HepG2 (cell line): ENCODE measurements at regions not wholly inside any gene's neighbourhood (a gene's known extent, or its start where the extent isn't known, plus 50 kb on each side); places are given as distances from the start of the nearest gene placed in this dataset.

Experiments
- ATAC-seq: fragments of 200-7000 bp; cut with Tn5 transposase; 3 replicates; pipeline ENCODE4 v1.9.1; 2020; ENCODE audit warnings: mild to moderate bottlenecking, moderate library complexity
- BruUV-seq: library from RNA; stranded (reverse); fragments of 400-500 nt; replicated peaks from 2 replicates; lab custom pipeline; 2021; lab: Mats Ljungman, UMichigan
- CTCF ChIA-PET: fragments of 300-600 bp; formaldehyde crosslinking; extraction: SDS; loops from one replicate; lab custom pipeline; 2021; ENCODE audit warnings: low total read pairs, inconsistent platforms, low intra/inter-chr PET ratio; lab: Yijun Ruan, JAX
- POLR2A ChIA-PET: fragments of 350-600 bp; sonication (Branson Sonifier 250); formaldehyde crosslinking; loops from one replicate; lab custom pipeline; 2020; ENCODE audit warnings: antibody characterized with exemption, inconsistent platforms; lab: Yijun Ruan, JAX
- DNase-seq: peaks from one replicate; pipeline ENCODE4 v3.0.0-alpha.2; 2015; ENCODE audit warnings: low spot score
- FAIRE-seq: peaks from 3 replicates; lab custom pipeline; 2011; peaks lifted over from hg19 to GRCh38; lab: Jason Lieb, UNC
- H2AFZ ChIP-seq: one replicate; pipeline ENCODE4 v1.6.1; 2011; ENCODE audit warnings: low read length, inconsistent platforms
- H3K27ac ChIP-seq: fragments of 300-600 bp; 3 replicates; pipeline ENCODE4 v1.8.0; 2011; ENCODE audit warnings: mixed run types, mild to moderate bottlenecking, mixed read lengths, low read length, inconsistent platforms; ENCODE audit not compliant: insufficient read depth; ENCODE audit errors: extremely low read length
- H3K27me3 ChIP-seq, 2 experiments: fragments of 200-600 bp in 1 of 2; 2 replicates in 1 of 2; 3 replicates in 1 of 2; pipeline versions ENCODE4 v1.6.0 to v1.8.0; 2011; ENCODE audit warnings: low read length in 2 of 2, mild to moderate bottlenecking in 2 of 2, moderate library complexity in 2 of 2, inconsistent platforms in 1 of 2; ENCODE audit not compliant: insufficient read depth in 2 of 2, control insufficient read depth in 1 of 2
- H3K36me3 ChIP-seq, 2 experiments: fragments of 200-600 bp in 1 of 2; replicated peaks in 1 of 2; 2 replicates in 1 of 2; 3 replicates in 1 of 2; pipeline versions ENCODE4 v1.5.1 to v1.8.0; 2011; ENCODE audit warnings: low read length in 2 of 2, inconsistent platforms in 1 of 2; ENCODE audit not compliant: insufficient read depth in 2 of 2, control insufficient read depth in 1 of 2
- H3K4me1 ChIP-seq: 2 replicates; pipeline ENCODE4 v1.5.1; 2012; ENCODE audit warnings: low read length, inconsistent platforms; ENCODE audit not compliant: insufficient read depth
- H3K4me2 ChIP-seq: 2 replicates; pipeline ENCODE4 v1.6.0; 2011; ENCODE audit warnings: low read depth, low read length, inconsistent platforms
- H3K4me3 ChIP-seq, 3 experiments: fragments of 200-600 bp in 1 of 3; sonication (generic), shearing (Covaris generic) in 1 of 3; replicated peaks in 1 of 3; 2 replicates each; pipeline ENCODE4 v1.5.1; 2011 to 2016; ENCODE audit warnings: low read length in 3 of 3, inconsistent platforms in 2 of 3, low read depth in 2 of 3, mild to moderate bottlenecking in 2 of 3, control low read depth in 1 of 3, mixed read lengths in 1 of 3; ENCODE audit not compliant: insufficient read depth in 1 of 3
- H3K79me2 ChIP-seq: one replicate; pipeline ENCODE4 v1.6.1; 2011; ENCODE audit warnings: low read length, inconsistent platforms; ENCODE audit not compliant: insufficient read depth
- H3K9ac ChIP-seq: 2 replicates; pipeline ENCODE4 v1.6.0; 2011; ENCODE audit warnings: mild to moderate bottlenecking, low read depth, low read length, inconsistent platforms; ENCODE audit not compliant: insufficient read depth
- H3K9me3 ChIP-seq: 2 replicates; pipeline ENCODE4 v1.5.1; 2012; ENCODE audit warnings: mild to moderate bottlenecking, low read length
- H4K20me1 ChIP-seq: 2 replicates; pipeline ENCODE4 v1.6.0; 2011; ENCODE audit warnings: inconsistent platforms, mild to moderate bottlenecking, low read length, moderate library complexity; ENCODE audit not compliant: insufficient read depth
- ASH2L ChIP-seq: fragments of 300-600, 200-600 bp; sonication (generic); IDR thresholded peaks from 2 replicates; pipeline ENCODE4 v1.7.0; 2017; ENCODE audit warnings: low read depth, mild to moderate bottlenecking, moderate library complexity, mixed read lengths, low read length; ENCODE audit not compliant: insufficient read length
- ATF7 ChIP-seq, 2 experiments: fragments of 450-650 bp in 1 of 2; sonication (generic) in 1 of 2; formaldehyde crosslinking in 1 of 2; IDR thresholded peaks; 2 replicates each; pipeline versions ENCODE4 v1.4.0 to v1.6.1; 2016 to 2020; ENCODE audit warnings: antibody characterized with exemption in 1 of 2, mild to moderate bottlenecking in 1 of 2, missing genetic modification reagents in 1 of 2
- MIXL1 ChIP-seq: IDR thresholded peaks from 2 replicates; pipeline ENCODE4 v1.6.1; 2016
- SETDB1 ChIP-seq: sonication (generic); formaldehyde crosslinking; IDR thresholded peaks from 2 replicates; pipeline ENCODE4 v1.5.1; 2020; ENCODE audit warnings: missing genetic modification reagents, mild to moderate bottlenecking, borderline replicate concordance
- TBP ChIP-seq: sonication (generic); formaldehyde crosslinking; IDR thresholded peaks from 2 replicates; pipeline ENCODE4 v1.5.0; 2020; ENCODE audit warnings: missing genetic modification reagents
- ZNF33B ChIP-seq: sonication (generic); formaldehyde crosslinking; IDR thresholded peaks from 2 replicates; pipeline ENCODE4 v1.5.1; 2020; ENCODE audit warnings: mild to moderate bottlenecking, missing genetic modification reagents
- whole genome bisulfite sequencing: methylation state at CpG from one replicate; pipeline ENCODE4 v1.1.6; 2017; ENCODE audit warnings: low lambda C conversion rate; 5-methylcytosine and 5-hydroxymethylcytosine counted together
- in situ Hi-C: cut with HindIII; loops from 2 replicates; pipeline ENCODE4 v1.10.0; 2017; ENCODE audit warnings: low pct_unique_long_range_greater_than_20kb; ENCODE audit not compliant: extremely low pct_ligation_motif_present
- intact Hi-C: fragments of 100-400 bp; cut with micrococcal nuclease; formaldehyde crosslinking; loops from one replicate; pipeline ENCODE4 v1.10.0; 2022; ENCODE audit not compliant: unreplicated experiment
- TF ChIP-seq, protein P1 (sequence below): sonication (generic); formaldehyde crosslinking; IDR thresholded peaks from 2 replicates; pipeline ENCODE4 v1.4.0; 2020; ENCODE audit warnings: missing genetic modification reagents
- TF ChIP-seq, protein P2 (sequence below): sonication (generic); formaldehyde crosslinking; conservative IDR thresholded peaks from 2 replicates; pipeline ENCODE4 v1.8.0; 2022; ENCODE audit warnings: missing genetic modification reagents
- TF ChIP-seq, protein P3 (sequence below): sonication (generic); formaldehyde crosslinking; IDR thresholded peaks from 2 replicates; pipeline ENCODE4 v1.5.0; 2020; ENCODE audit warnings: missing genetic modification reagents
- TF ChIP-seq, protein P4 (sequence below): sonication (generic); formaldehyde crosslinking; conservative IDR thresholded peaks from 2 replicates; pipeline ENCODE4 v1.8.1; 2023; ENCODE audit warnings: missing genetic modification reagents
- TF ChIP-seq, protein P5 (sequence below): sonication (generic); formaldehyde crosslinking; IDR thresholded peaks from 2 replicates; pipeline ENCODE4 v1.4.0; 2020; ENCODE audit warnings: missing genetic modification reagents

DNA sequence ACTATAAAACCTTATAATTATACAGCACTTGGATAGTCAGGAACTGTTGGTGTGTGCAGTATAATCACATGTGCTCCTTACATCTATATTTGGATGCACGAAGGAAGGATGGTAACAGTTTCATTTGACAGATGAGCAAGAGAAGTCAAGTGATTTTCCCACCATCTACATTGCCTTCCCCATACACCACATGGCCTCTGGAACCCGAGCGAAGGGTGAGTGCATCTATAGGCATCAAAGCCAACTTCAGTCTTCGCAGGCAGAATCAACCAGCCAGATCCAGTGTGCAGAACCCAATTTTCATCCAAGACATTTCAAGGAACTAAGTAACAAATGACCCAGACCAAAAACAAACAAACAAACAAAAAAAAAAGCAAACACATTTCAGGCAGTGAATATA, 85.1 kb upstream of the BLID start:
- peaks cover 19% of the 10 kb centered on the region for H3K4me1 ChIP-seq
- no peaks in the 10 kb centered on the region for H3K36me3 ChIP-seq
- BruUV-seq: no TSS peak
- no peak overlapping the region for H3K4me2 ChIP-seq
- H3K9ac ChIP-seq: no peak overlapping the region
- in situ Hi-C loops: no loop called here
- intact Hi-C loops: no loop called here
- FAIRE-seq (no peak), ATAC-seq (no peak), DNase-seq (no peak)
- no peak overlapping the region for H2AFZ ChIP-seq
- no peaks in the 10 kb centered on the region for H3K9me3 ChIP-seq
- H3K79me2 ChIP-seq: no peaks in the 10 kb centered on the region
- no peak overlapping the region for H3K27ac ChIP-seq
- no peaks in the 10 kb centered on the region for H4K20me1 ChIP-seq
- H3K4me3 ChIP-seq: no peak overlapping the region
- no peaks in the 10 kb centered on the region; a peak in 1 of 5 replicates for H3K27me3 ChIP-seq
- TF ChIP-seq ATF7 (IDR thresholded peaks at IDR 0.05): no peak
- TF ChIP-seq ATF7 (CRISPR knock-in tag; IDR thresholded peaks at IDR 0.05): no peak
- TF ChIP-seq, protein P1, sequence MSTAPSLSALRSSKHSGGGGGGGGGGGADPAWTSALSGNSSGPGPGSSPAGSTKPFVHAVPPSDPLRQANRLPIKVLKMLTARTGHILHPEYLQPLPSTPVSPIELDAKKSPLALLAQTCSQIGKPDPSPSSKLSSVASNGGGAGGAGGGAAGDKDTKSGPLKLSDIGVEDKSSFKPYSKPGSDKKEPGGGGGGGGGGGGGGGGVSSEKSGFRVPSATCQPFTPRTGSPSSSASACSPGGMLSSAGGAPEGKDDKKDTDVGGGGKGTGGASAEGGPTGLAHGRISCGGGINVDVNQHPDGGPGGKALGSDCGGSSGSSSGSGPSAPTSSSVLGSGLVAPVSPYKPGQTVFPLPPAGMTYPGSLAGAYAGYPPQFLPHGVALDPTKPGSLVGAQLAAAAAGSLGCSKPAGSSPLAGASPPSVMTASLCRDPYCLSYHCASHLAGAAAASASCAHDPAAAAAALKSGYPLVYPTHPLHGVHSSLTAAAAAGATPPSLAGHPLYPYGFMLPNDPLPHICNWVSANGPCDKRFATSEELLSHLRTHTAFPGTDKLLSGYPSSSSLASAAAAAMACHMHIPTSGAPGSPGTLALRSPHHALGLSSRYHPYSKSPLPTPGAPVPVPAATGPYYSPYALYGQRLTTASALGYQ (CRISPR knock-in tag): no peak
- WGBS: 78% methylated on average over 4 of the region's 4 CpGs
- ChIA-PET CTCF (interaction anchor here (2.8 kb wide), 1 partner anchor 545 kb away, joined by 45 read pairs; no protein-coding TSS in a partner anchor), POLR2A (no interaction called here)

DNA sequence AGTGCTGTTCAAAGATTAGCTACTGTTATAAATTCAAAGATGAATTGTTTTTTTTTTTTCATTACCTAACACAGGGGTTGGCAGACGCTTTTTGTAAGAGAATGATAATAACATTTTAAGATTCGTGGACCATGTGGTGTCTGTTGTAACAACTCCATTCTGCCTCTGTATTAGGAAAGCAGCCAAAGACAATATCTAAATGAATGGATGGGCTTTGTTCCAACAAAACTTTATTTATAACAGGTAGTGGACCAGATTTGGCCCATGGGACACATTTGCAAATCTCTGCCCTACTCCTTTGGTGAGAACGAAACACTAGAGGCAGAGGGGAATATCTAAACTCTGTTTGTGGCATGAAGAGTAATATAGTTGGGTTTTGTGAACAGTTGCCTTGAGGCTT, 83.6 kb upstream of the BLID start:
- H3K9ac ChIP-seq: no peak overlapping the region
- intact Hi-C loops: no loop called here
- CTCF ChIA-PET: no interaction called here
- H3K36me3 ChIP-seq: no peaks in the 10 kb centered on the region
- WGBS: 30% methylated on average over 3 of the region's 3 CpGs
- no peak overlapping the region for H3K27ac ChIP-seq
- no peaks in the 10 kb centered on the region for H3K79me2 ChIP-seq
- peaks cover 19% of the 10 kb centered on the region for H3K4me1 ChIP-seq
- ATAC-seq: no peak
- H3K27me3 ChIP-seq: no peaks in the 10 kb centered on the region
- FAIRE-seq: no peak
- in situ Hi-C loops: no loop called here
- no peaks in the 10 kb centered on the region for H4K20me1 ChIP-seq
- H3K9me3 ChIP-seq: no peaks in the 10 kb centered on the region
- POLR2A ChIA-PET: no interaction called here
- H3K4me2 ChIP-seq: no peak overlapping the region
- no TSS peak for BruUV-seq
- H3K4me3 ChIP-seq: no peak overlapping the region
- no peak overlapping the region for H2AFZ ChIP-seq
- DNase-seq: no peak
- TF ChIP-seq, protein P2, sequence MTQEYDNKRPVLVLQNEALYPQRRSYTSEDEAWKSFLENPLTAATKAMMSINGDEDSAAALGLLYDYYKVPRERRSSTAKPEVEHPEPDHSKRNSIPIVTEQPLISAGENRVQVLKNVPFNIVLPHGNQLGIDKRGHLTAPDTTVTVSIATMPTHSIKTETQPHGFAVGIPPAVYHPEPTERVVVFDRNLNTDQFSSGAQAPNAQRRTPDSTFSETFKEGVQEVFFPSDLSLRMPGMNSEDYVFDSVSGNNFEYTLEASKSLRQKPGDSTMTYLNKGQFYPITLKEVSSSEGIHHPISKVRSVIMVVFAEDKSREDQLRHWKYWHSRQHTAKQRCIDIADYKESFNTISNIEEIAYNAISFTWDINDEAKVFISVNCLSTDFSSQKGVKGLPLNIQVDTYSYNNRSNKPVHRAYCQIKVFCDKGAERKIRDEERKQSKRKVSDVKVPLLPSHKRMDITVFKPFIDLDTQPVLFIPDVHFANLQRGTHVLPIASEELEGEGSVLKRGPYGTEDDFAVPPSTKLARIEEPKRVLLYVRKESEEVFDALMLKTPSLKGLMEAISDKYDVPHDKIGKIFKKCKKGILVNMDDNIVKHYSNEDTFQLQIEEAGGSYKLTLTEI (CRISPR knock-in tag): no peak
- TF ChIP-seq, protein P3, sequence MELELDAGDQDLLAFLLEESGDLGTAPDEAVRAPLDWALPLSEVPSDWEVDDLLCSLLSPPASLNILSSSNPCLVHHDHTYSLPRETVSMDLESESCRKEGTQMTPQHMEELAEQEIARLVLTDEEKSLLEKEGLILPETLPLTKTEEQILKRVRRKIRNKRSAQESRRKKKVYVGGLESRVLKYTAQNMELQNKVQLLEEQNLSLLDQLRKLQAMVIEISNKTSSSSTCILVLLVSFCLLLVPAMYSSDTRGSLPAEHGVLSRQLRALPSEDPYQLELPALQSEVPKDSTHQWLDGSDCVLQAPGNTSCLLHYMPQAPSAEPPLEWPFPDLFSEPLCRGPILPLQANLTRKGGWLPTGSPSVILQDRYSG (CRISPR knock-in tag): no peak
- TF ChIP-seq, protein P4, sequence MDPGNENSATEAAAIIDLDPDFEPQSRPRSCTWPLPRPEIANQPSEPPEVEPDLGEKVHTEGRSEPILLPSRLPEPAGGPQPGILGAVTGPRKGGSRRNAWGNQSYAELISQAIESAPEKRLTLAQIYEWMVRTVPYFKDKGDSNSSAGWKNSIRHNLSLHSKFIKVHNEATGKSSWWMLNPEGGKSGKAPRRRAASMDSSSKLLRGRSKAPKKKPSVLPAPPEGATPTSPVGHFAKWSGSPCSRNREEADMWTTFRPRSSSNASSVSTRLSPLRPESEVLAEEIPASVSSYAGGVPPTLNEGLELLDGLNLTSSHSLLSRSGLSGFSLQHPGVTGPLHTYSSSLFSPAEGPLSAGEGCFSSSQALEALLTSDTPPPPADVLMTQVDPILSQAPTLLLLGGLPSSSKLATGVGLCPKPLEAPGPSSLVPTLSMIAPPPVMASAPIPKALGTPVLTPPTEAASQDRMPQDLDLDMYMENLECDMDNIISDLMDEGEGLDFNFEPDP (CRISPR knock-in tag): no peak
- TF ChIP-seq SETDB1 (no peak), TBP (no peak), ASH2L (no peak), MIXL1 (no peak), ZNF33B (CRISPR knock-in tag) (no peak)
- TF ChIP-seq, protein P5, sequence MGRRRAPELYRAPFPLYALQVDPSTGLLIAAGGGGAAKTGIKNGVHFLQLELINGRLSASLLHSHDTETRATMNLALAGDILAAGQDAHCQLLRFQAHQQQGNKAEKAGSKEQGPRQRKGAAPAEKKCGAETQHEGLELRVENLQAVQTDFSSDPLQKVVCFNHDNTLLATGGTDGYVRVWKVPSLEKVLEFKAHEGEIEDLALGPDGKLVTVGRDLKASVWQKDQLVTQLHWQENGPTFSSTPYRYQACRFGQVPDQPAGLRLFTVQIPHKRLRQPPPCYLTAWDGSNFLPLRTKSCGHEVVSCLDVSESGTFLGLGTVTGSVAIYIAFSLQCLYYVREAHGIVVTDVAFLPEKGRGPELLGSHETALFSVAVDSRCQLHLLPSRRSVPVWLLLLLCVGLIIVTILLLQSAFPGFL: no peak
